ENCODE measurements at regions not wholly inside any gene's neighbourhood (a gene's known extent, or its start where the extent isn't known, plus 50 kb on each side); places are given as distances from the start of the nearest gene placed in this dataset.
A peak's percentile ranks its signal among the peaks of the same experiment; 100 is the strongest.

- DNase-seq (ENCODE audit: low read depth in 2 of 2), result peak; percentile 1 to 2
- H3K4me3 ChIP-seq (replicated peaks in 1 of 2; ENCODE audit: low read depth in 2 of 2, low read length in 2 of 2), result peak overlapping the region; percentile 33 to 39
- TF ChIP-seq CTCF (IDR thresholded peaks at IDR 0.05; ENCODE audit: low read depth, low read length), result no peak
Observed at GRCh38 chrX:134172588-134173259, 64.3 kb upstream of the CCDC160 start.

DNA sequence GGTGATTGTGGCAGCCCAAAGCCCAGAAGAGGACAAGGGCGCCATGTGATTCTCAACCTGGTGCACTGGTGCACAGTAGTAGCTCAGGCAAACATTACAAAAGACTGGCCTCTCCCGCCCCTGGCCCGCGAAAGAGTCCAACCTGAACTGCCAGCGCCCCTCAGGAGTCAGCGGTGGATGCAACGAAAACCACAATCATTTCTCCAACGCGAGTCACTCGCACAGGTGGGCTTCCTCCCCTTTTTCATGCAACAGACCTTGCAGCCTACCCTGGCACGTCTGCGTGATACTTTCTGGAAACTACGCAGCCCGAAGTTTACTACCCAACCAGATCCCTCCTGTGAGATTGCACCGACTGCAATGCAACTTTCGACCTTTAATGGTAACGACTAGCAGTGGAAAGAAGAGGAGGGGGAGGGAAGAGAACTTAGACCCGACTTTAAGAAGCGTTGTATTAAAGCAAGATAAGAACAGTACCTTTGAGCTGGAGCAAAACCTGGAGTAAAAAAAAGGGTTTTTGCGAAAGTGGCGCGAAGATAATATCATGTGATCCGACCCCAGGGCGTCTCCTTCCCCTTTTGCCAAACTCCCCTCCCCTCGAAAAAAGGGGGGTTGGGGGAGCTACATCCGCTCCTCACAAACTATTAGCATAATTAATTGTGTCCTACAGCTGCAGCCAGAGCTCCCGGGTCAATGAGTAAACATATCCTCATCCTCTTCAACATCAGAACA is 63.3 kb upstream of the CCDC160 start:
- TF ChIP-seq CTCF (IDR thresholded peaks at IDR 0.05; ENCODE audit: low read depth, low read length), result no peak
- H3K4me3 ChIP-seq (replicated peaks in 1 of 2; ENCODE audit: low read depth in 2 of 2, low read length in 2 of 2), result no peak overlapping the region
- no peak for DNase-seq (ENCODE audit: low read depth in 2 of 2)

GRCh38 chrX:134174273-134174660 is 62.7 kb upstream of the CCDC160 start:
- TF ChIP-seq CTCF (IDR thresholded peaks at IDR 0.05; ENCODE audit: low read depth, low read length), result no peak
- H3K4me3 ChIP-seq (replicated peaks in 1 of 2; ENCODE audit: low read depth in 2 of 2, low read length in 2 of 2), result no peak overlapping the region
- no peak for DNase-seq (ENCODE audit: low read depth in 2 of 2)

- no peak for TF ChIP-seq CTCF (IDR thresholded peaks at IDR 0.05; ENCODE audit: low read depth, low read length)
- no peak overlapping the region for H3K4me3 ChIP-seq (replicated peaks in 1 of 2; ENCODE audit: low read depth in 2 of 2, low read length in 2 of 2)
- DNase-seq (ENCODE audit: low read depth in 2 of 2), result no peak
Observed at GRCh38 chrX:134174859-134175258, 62.1 kb upstream of the CCDC160 start.

DNA sequence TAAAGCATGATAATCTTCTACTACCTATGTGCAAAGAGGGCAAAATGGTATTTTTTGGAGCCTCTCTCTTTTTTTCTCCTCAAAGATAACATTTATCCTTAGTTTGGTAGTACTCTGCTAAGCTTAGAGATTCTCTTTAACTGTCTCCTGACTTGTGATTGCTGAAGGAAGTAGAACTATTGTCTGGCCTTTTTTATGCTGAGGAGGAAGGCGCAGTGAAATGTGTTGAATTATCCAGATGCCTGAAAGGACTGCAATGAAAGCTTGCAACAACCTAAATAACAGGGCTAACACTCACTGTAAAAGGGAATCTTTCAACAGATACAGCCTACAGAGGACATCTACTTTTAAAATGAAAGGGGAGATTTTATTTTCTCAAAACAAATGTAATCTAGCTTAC is 59.5 kb upstream of the CCDC160 start:
- DNase-seq (ENCODE audit: low read depth in 2 of 2), result no peak
- no peak overlapping the region for H3K4me3 ChIP-seq (replicated peaks in 1 of 2; ENCODE audit: low read depth in 2 of 2, low read length in 2 of 2)
- TF ChIP-seq CTCF (IDR thresholded peaks at IDR 0.05; ENCODE audit: low read depth, low read length), result no peak

DNA sequence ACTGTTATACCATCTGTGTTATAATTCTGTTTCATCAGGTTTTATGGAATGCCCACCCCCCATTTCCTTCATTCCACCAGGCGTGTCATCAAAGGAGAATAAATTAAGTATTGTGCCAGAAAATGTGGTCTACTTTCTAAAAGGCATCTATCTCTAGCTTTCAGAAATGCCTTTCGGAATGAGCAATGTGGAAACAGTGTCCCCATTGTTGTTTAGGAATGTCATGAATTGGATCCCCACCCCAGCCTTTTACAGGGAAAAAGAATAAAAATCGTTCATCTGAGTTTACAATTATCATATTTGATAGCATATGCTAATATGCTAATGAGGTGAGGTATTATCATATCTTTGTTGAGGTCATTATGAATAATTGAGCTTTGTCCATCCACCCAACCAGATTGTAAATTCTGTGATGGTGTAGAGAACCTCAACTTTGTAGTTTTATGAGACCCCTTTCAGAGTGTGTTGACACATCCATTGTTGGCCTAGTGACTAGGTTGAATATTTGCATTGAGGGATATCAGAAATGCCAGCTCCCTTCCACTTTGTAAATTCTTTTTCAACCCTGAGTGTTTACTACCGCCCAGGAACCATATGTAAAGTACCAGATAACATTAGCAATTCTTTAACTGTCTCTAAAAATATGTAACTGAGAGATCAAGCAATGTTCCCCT is 56.2 kb upstream of the CCDC160 start:
- no peak for DNase-seq (ENCODE audit: low read depth in 2 of 2)
- no peak for TF ChIP-seq CTCF (IDR thresholded peaks at IDR 0.05; ENCODE audit: low read depth, low read length)
- H3K4me3 ChIP-seq (replicated peaks in 1 of 2; ENCODE audit: low read depth in 2 of 2, low read length in 2 of 2), result no peak overlapping the region
